ENCODE measurements at regions not wholly inside any gene's neighbourhood (a gene's known extent, or its start where the extent isn't known, plus 50 kb on each side); places are given as distances from the start of the nearest gene placed in this dataset.

DNA sequence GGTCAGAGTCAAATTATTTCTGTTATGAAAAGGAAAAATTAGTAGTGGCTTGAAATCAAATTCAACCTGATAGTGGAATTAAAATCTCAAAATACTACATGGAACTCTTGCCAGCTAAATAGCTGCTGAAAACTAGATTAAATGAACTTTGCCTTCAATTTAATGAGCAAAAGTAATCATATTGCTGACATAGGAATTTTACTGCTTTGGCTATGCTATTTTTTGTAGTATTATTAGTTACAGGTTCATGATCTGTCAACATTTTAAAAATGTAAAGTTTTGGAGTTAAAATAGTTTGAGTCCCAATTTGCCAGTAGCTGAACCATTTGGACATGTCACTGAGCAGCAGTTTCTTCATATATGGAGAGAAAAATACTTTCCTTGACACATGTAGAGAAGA, 81.4 kb downstream of the RERGL start:
- no peaks in the 10 kb centered on the region for H3F3A ChIP-seq (ENCODE audit: control insufficient read depth, insufficient read depth)
- H3K4me3 ChIP-seq (ENCODE audit: low read length), result no peak overlapping the region
- H3K79me2 ChIP-seq (ENCODE audit: control insufficient read depth, low read length), result no peaks in the 10 kb centered on the region
- no peaks in the 10 kb centered on the region for H3K36me3 ChIP-seq (ENCODE audit: control insufficient read depth, low read length)
- no peak overlapping the region for H3K4me2 ChIP-seq (ENCODE audit: low read length)
- no peaks in the 10 kb centered on the region for H3K9me3 ChIP-seq (ENCODE audit: control insufficient read depth, insufficient read depth, low read length)
- H3K27ac ChIP-seq (ENCODE audit: low read depth, low read length), result no peak overlapping the region
- TF ChIP-seq EZH2phosphoT487 (IDR thresholded peaks at IDR 0.05; ENCODE audit: borderline replicate concordance, low read length), result no peak
- TF ChIP-seq, protein P1, sequence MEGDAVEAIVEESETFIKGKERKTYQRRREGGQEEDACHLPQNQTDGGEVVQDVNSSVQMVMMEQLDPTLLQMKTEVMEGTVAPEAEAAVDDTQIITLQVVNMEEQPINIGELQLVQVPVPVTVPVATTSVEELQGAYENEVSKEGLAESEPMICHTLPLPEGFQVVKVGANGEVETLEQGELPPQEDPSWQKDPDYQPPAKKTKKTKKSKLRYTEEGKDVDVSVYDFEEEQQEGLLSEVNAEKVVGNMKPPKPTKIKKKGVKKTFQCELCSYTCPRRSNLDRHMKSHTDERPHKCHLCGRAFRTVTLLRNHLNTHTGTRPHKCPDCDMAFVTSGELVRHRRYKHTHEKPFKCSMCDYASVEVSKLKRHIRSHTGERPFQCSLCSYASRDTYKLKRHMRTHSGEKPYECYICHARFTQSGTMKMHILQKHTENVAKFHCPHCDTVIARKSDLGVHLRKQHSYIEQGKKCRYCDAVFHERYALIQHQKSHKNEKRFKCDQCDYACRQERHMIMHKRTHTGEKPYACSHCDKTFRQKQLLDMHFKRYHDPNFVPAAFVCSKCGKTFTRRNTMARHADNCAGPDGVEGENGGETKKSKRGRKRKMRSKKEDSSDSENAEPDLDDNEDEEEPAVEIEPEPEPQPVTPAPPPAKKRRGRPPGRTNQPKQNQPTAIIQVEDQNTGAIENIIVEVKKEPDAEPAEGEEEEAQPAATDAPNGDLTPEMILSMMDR (IDR thresholded peaks at IDR 0.05; ENCODE audit: low read depth, low read length, poor library complexity, severe bottlenecking), result no peak
- no peaks in the 10 kb centered on the region for H3K27me3 ChIP-seq (ENCODE audit: control insufficient read depth, low read length)
- no peaks in the 10 kb centered on the region for H3K4me1 ChIP-seq (ENCODE audit: control insufficient read depth, low read length)
- H3K9me2 ChIP-seq (replicated peaks; ENCODE audit: control insufficient read depth, low read length), result no peaks in the 10 kb centered on the region
- H4K20me1 ChIP-seq (ENCODE audit: control insufficient read depth, insufficient read depth, low read depth, low read length), result no peaks in the 10 kb centered on the region

DNA sequence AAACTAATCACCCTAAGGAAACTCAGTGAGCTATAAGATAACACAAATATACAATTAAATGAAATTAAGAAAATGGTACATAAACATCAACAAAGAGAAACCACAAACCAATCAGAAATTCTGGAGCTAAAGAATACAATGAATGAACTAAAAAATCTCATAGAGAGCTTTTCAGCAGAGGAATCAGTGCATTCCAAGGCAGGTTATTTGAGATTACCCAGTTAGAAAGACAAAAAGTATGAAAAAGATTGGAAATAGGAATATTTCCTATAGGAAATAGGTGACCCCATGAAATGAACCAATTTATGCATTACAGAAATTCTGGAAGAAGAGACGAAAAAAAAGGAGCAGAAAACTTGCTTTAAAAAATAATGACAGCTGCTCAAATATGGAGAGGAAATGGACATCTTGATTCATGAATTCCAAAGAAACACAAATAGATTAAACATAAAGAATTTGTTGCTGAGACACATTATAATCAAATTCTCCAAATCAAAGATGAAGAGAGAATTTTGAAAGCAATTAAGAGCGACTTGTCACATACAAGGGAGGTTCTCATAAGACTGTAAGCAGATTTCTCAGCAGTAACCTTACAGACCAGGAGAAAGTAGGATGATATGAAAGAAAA, 90.7 kb downstream of the RERGL start:
- no peak overlapping the region for H3K4me2 ChIP-seq (ENCODE audit: low read length)
- H4K20me1 ChIP-seq (ENCODE audit: control insufficient read depth, insufficient read depth, low read depth, low read length), result no peaks in the 10 kb centered on the region
- H3K9me2 ChIP-seq (replicated peaks; ENCODE audit: control insufficient read depth, low read length), result no peaks in the 10 kb centered on the region
- TF ChIP-seq, protein P1 (IDR thresholded peaks at IDR 0.05; ENCODE audit: low read depth, low read length, poor library complexity, severe bottlenecking), result no peak
- no peak for TF ChIP-seq EZH2phosphoT487 (IDR thresholded peaks at IDR 0.05; ENCODE audit: borderline replicate concordance, low read length)
- H3K79me2 ChIP-seq (ENCODE audit: control insufficient read depth, low read length), result no peaks in the 10 kb centered on the region
- no peaks in the 10 kb centered on the region for H3F3A ChIP-seq (ENCODE audit: control insufficient read depth, insufficient read depth)
- no peak overlapping the region for H3K4me3 ChIP-seq (ENCODE audit: low read length)
- H3K36me3 ChIP-seq (ENCODE audit: control insufficient read depth, low read length), result no peaks in the 10 kb centered on the region
- H3K9me3 ChIP-seq (ENCODE audit: control insufficient read depth, insufficient read depth, low read length), result peaks cover 21% of the 10 kb centered on the region; the same call in 1 of the 2 replicates
- H3K27me3 ChIP-seq (ENCODE audit: control insufficient read depth, low read length), result no peaks in the 10 kb centered on the region
- no peak overlapping the region for H3K27ac ChIP-seq (ENCODE audit: low read depth, low read length)
- no peaks in the 10 kb centered on the region for H3K4me1 ChIP-seq (ENCODE audit: control insufficient read depth, low read length)

DNA sequence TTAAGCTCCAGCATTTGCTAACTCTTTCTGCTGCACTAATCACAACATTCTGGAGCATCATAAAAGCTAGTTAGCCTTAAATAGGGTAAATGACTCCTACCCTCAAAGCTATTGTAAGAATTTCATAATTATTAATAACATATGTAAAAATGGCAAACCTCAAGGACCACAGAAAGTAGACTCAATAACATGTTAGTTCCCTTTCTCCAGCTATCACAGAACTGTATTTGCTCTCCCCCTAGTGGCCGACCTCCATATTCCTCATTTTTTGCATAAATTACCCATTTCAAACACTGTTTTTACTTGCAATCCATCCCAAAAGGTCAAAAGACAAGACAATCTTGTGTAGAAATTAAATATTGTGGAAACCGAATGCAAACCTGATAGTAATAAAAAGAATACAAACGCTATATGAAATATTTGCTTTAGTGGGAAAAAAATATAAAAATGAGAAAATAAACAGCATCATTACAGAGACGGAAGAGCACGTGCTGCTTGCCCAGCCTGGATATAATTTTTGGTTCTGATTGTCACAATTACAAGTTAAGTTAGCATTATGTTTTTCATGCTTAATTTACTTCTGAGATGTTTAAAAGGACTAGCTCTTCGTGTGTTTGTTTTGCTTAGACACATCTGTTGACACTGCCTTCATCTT, 97.9 kb downstream of the RERGL start:
- H3K79me2 ChIP-seq (ENCODE audit: control insufficient read depth, low read length), result no peaks in the 10 kb centered on the region
- H4K20me1 ChIP-seq (ENCODE audit: control insufficient read depth, insufficient read depth, low read depth, low read length), result no peaks in the 10 kb centered on the region
- no peaks in the 10 kb centered on the region for H3K36me3 ChIP-seq (ENCODE audit: control insufficient read depth, low read length)
- H3K4me2 ChIP-seq (ENCODE audit: low read length), result peak overlapping the region; percentile 25
- no peaks in the 10 kb centered on the region for H3K9me2 ChIP-seq (replicated peaks; ENCODE audit: control insufficient read depth, low read length)
- no peaks in the 10 kb centered on the region for H3K27me3 ChIP-seq (ENCODE audit: control insufficient read depth, low read length)
- peaks cover 8% of the 10 kb centered on the region for H3K4me1 ChIP-seq (ENCODE audit: control insufficient read depth, low read length)
- H3K27ac ChIP-seq (ENCODE audit: low read depth, low read length), result no peak overlapping the region
- H3F3A ChIP-seq (ENCODE audit: control insufficient read depth, insufficient read depth), result no peaks in the 10 kb centered on the region
- H3K9me3 ChIP-seq (ENCODE audit: control insufficient read depth, insufficient read depth, low read length), result no peaks in the 10 kb centered on the region
- TF ChIP-seq, protein P1 (IDR thresholded peaks at IDR 0.05; ENCODE audit: low read depth, low read length, poor library complexity, severe bottlenecking), result peak; percentile 72
- no peak for TF ChIP-seq EZH2phosphoT487 (IDR thresholded peaks at IDR 0.05; ENCODE audit: borderline replicate concordance, low read length)
- no peak overlapping the region for H3K4me3 ChIP-seq (ENCODE audit: low read length)

All from DOHH2 (cell line).